Skin epidermis (tissue), 12 donors: ENCODE measurements at regions not wholly inside any gene's neighbourhood (a gene's known extent, or its start where the extent isn't known, plus 50 kb on each side); places are given as distances from the start of the nearest gene placed in this dataset.

Source experiments
- H3K27ac ChIP-seq, 21 experiments: fragments of 200-600 bp; sonication (generic) in 11 of 21; one replicate each; pipeline ENCODE4 v1.5.0; 2020; ENCODE audit warnings: mild to moderate bottlenecking in 3 of 21, inconsistent platforms in 2 of 21, moderate library complexity in 2 of 21
- H3K4me3 ChIP-seq, 7 experiments: fragments of 200-600 bp; sonication (generic) in 2 of 7; one replicate each; pipeline ENCODE4 v1.5.0; 2020; ENCODE audit warnings: inconsistent platforms in 2 of 7, mild to moderate bottlenecking in 2 of 7, moderate library complexity in 1 of 7

GRCh38 chr6:155528335-155528734, 72.7 kb upstream of the NOX3 start:
- H3K27ac ChIP-seq: peak overlapping the region in 2 of 21 experiments; percentile 28 to 33
- H3K4me3 ChIP-seq: no peak overlapping the region

- Histone ChIP-seq H3K4me3 (no peak overlapping the region), H3K27ac (no peak overlapping the region)
These were observed 71.8 kb upstream of the NOX3 start for GRCh38 chr6:155527443-155527842.

GRCh38 chr6:155523821-155524651, 68.4 kb upstream of the NOX3 start:
- H3K27ac ChIP-seq: no peak overlapping the region

GRCh38 chr6:155521719-155522118, 66.1 kb upstream of the NOX3 start:
- Histone ChIP-seq H3K4me3 (no peak overlapping the region), H3K27ac (no peak overlapping the region)

More at GRCh38 chr6:155523821-155524651, 68.4 kb upstream of the NOX3 start:
- H3K4me3 ChIP-seq: no peak overlapping the region

- H3K27ac ChIP-seq: no peak overlapping the region
These were observed 64.4 kb upstream of the NOX3 start for GRCh38 chr6:155520078-155520477.

GRCh38 chr6:155519176-155519738, 63.6 kb upstream of the NOX3 start:
- no peak overlapping the region for H3K27ac ChIP-seq
- no peak overlapping the region for H3K4me3 ChIP-seq

More at GRCh38 chr6:155520078-155520477, 64.4 kb upstream of the NOX3 start:
- no peak overlapping the region for H3K4me3 ChIP-seq

- H3K4me3 ChIP-seq: peak overlapping the region in 1 of 7 experiments; percentile 15
- no peak overlapping the region for H3K27ac ChIP-seq
These were observed 61.7 kb upstream of the NOX3 start for GRCh38 chr6:155517294-155517693.

- Histone ChIP-seq H3K27ac (no peak overlapping the region), H3K4me3 (no peak overlapping the region)
These were observed 55.2 kb upstream of the NOX3 start for GRCh38 chr6:155510879-155511278.

- H3K27ac ChIP-seq: no peak overlapping the region
- no peak overlapping the region for H3K4me3 ChIP-seq
These were observed 54.3 kb upstream of the NOX3 start for GRCh38 chr6:155509743-155510475.

GRCh38 chr6:155505608-155505989, 50.0 kb upstream of the NOX3 start:
- no peak overlapping the region for H3K27ac ChIP-seq

More at GRCh38 chr6:155505608-155505989, 50.0 kb upstream of the NOX3 start:
- no peak overlapping the region for H3K4me3 ChIP-seq
